Right lobe of liver (tissue), 4 donors: ENCODE measurements at regions not wholly inside any gene's neighbourhood (a gene's known extent, or its start where the extent isn't known, plus 50 kb on each side); places are given as distances from the start of the nearest gene placed in this dataset.

Source experiments
- CTCF ChIP-seq, 4 donors: fragments of 200-600 bp in 3 of 4; fragments of 450-650 bp in 1 of 4; IDR thresholded peaks; one replicate each; pipeline versions ENCODE4 v1.5.1 to v1.8.0; 2016 to 2022; ENCODE audit warnings: antibody characterized with exemption in 4 of 4, mild to moderate bottlenecking in 2 of 4
- POLR2A ChIP-seq: fragments of 450-650 bp; IDR thresholded peaks from one replicate; pipeline ENCODE4 v1.6.1; 2017; ENCODE audit warnings: antibody characterized with exemption, mild to moderate bottlenecking
- donor health status: DM: no; HTN: no; CAD: no.
- donor health status: DM: no; HTN: no; CAD: no.
- donor health status: DM: no; HTN: yes; CAD: no.

GRCh38 chr6:109892451-109893435 is 85.4 kb upstream of the GPR6 start:
- no peak for TF ChIP-seq CTCF (IDR thresholded peaks at IDR 0.05)
- no peak for TF ChIP-seq POLR2A
